GM12891 (cell line): ENCODE measurements at regions not wholly inside any gene's neighbourhood (a gene's known extent, or its start where the extent isn't known, plus 50 kb on each side); places are given as distances from the start of the nearest gene placed in this dataset.

ENCODE experiments used
- POLR2A ChIP-seq: IDR thresholded peaks from 2 replicates; pipeline ENCODE4 v1.6.1; 2011; ENCODE audit warnings: low read depth, low read length, control low read depth
- POLR2AphosphoS5 ChIP-seq: IDR thresholded peaks from 2 replicates; pipeline ENCODE4 v1.6.1; 2011; ENCODE audit warnings: low read depth, low read length, control low read depth

DNA sequence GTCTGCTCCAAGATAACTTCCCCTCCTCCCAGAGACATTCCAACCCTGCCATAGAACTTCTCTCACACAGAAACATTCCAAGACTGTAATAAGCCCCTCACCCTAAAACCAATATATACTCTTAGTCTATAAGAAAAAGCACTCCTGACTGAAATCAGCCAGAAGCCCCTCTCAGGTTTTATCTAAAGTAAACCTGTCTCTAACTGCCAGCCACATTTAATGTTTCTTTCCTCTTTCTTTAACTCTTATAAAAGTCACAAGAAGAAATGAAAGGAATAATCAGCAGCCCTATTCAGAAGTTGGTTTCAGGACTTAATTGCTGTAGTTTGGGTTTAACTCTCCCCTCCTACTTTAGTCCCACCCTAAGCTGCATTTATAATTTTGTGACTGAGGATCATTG is 165.0 kb upstream of the ZCCHC13 start:
- TF ChIP-seq POLR2A (no peak), POLR2AphosphoS5 (no peak)
